ENCODE measurements at regions not wholly inside any gene's neighbourhood (a gene's known extent, or its start where the extent isn't known, plus 50 kb on each side); places are given as distances from the start of the nearest gene placed in this dataset.

DNA sequence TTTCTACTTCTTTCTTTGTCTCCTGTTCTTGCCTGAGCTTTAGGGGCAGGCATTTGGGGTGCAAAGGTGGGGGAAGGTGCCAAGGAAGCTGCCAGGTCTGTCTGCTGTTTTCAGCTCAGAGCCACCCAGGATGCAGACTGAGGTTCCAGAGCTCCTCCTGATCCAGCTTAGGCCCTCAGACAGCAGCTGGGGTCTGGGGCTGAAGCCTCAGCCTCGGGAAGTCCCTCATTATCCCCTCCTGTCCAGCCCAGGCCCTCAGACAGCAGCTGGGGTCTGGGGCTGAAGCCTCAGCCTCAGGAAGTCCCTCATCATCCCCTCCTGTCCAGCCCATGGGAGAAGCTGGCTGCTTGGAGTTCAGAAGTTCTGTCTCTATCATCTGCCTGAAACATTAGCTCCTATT is 257.7 kb upstream of the CSF3R start:
- DNase-seq (ENCODE audit: low read depth in 1 of 2, low spot score in 1 of 2) (no peak), FAIRE-seq (no peak), ATAC-seq (no peak)
- no peak overlapping the region for H3K4me2 ChIP-seq
- no peaks in the 10 kb centered on the region for H3K4me1 ChIP-seq
- no peak overlapping the region for H3K27ac ChIP-seq
- POLR2A ChIA-PET, result no interaction called here
- H3K9me3 ChIP-seq, result no peaks in the 10 kb centered on the region
- CTCF ChIA-PET, result interaction anchor here (0.6 kb wide), 1 partner anchor 77 kb away, joined by 4 read pairs; no protein-coding TSS in a partner anchor
- WGBS (ENCODE audit: missing lambda C conversion rate), result 0% methylated on average over 1 of the region's 1 CpG
- no peak overlapping the region for H3K4me3 ChIP-seq
- TF ChIP-seq, protein P1, sequence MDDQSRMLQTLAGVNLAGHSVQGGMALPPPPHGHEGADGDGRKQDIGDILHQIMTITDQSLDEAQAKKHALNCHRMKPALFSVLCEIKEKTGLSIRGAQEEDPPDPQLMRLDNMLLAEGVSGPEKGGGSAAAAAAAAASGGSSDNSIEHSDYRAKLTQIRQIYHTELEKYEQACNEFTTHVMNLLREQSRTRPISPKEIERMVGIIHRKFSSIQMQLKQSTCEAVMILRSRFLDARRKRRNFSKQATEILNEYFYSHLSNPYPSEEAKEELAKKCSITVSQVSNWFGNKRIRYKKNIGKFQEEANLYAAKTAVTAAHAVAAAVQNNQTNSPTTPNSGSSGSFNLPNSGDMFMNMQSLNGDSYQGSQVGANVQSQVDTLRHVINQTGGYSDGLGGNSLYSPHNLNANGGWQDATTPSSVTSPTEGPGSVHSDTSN (IDR thresholded peaks at IDR 0.05), result no peak
- TF ChIP-seq CEBPB (IDR thresholded peaks at IDR 0.05), result no peak
- no peak for TF ChIP-seq PHF8 (IDR thresholded peaks at IDR 0.05; ENCODE audit: borderline replicate concordance, low read depth)
- TF ChIP-seq CHD2 (IDR thresholded peaks at IDR 0.05; ENCODE audit: low read length, partially characterized antibody), result no peak
- TF ChIP-seq ZFP36 (IDR thresholded peaks at IDR 0.05; ENCODE audit: borderline replicate concordance, partially characterized antibody), result no peak
- TF ChIP-seq EP300 (IDR thresholded peaks at IDR 0.05), result no peak
- TF ChIP-seq POLR2AphosphoS2 (conservative IDR thresholded peaks at IDR 0.05; ENCODE audit: low read length), result no peak
- no peak for TF ChIP-seq JUN (IDR thresholded peaks at IDR 0.05)
- no peak for TF ChIP-seq GATA3 (IDR thresholded peaks at IDR 0.05; ENCODE audit: borderline replicate concordance)
- TF ChIP-seq SMC3 (IDR thresholded peaks at IDR 0.05), result no peak
- no peak for TF ChIP-seq RAD21 (conservative IDR thresholded peaks at IDR 0.05 in 1 of 2, IDR thresholded peaks at IDR 0.05 in 1 of 2)
- no peak for TF ChIP-seq MAZ (IDR thresholded peaks at IDR 0.05; ENCODE audit: borderline replicate concordance, low read depth, low read length)
- TF ChIP-seq SREBF2 (IDR thresholded peaks at IDR 0.05), result no peak

- CTCF ChIA-PET, result interaction anchor here (0.6 kb wide), 1 partner anchor 77 kb away, joined by 4 read pairs; no protein-coding TSS in a partner anchor
- no peak for ATAC-seq
Measured at GRCh38 chr1:36739703-36740289, 257.1 kb upstream of the CSF3R start.

More at GRCh38 chr1:36739703-36740289, 257.1 kb upstream of the CSF3R start:
- POLR2A ChIA-PET, result no interaction called here
- TF ChIP-seq, protein P2, sequence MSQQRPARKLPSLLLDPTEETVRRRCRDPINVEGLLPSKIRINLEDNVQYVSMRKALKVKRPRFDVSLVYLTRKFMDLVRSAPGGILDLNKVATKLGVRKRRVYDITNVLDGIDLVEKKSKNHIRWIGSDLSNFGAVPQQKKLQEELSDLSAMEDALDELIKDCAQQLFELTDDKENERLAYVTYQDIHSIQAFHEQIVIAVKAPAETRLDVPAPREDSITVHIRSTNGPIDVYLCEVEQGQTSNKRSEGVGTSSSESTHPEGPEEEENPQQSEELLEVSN (IDR thresholded peaks at IDR 0.05; ENCODE audit: borderline replicate concordance, low read depth), result no peak
- TF ChIP-seq REST (IDR thresholded peaks at IDR 0.05) (no peak), PHF8 (IDR thresholded peaks at IDR 0.05; ENCODE audit: borderline replicate concordance, low read depth) (no peak), BCL3 (IDR thresholded peaks at IDR 0.05) (no peak), EHMT2 (IDR thresholded peaks at IDR 0.05; ENCODE audit: low read depth) (no peak), EHF (CRISPR knock-in tag; IDR thresholded peaks at IDR 0.05) (no peak), RFX5 (IDR thresholded peaks at IDR 0.05) (no peak), POLR2A (IDR thresholded peaks at IDR 0.05; ENCODE audit: low read length) (no peak), NR3C1 (IDR thresholded peaks at IDR 0.05) (no peak), GATA3 (IDR thresholded peaks at IDR 0.05; ENCODE audit: borderline replicate concordance) (no peak), EP300 (IDR thresholded peaks at IDR 0.05) (no peak), FOSL2 (IDR thresholded peaks at IDR 0.05) (no peak), FOSL2 (CRISPR knock-in tag; IDR thresholded peaks at IDR 0.05) (no peak), HOXA7 (CRISPR knock-in tag; IDR thresholded peaks at IDR 0.05) (no peak), BHLHE40 (IDR thresholded peaks at IDR 0.05; ENCODE audit: low read depth, low read length) (no peak), NPAS2 (CRISPR knock-in tag; IDR thresholded peaks at IDR 0.05; ENCODE audit: borderline replicate concordance) (no peak), CHD2 (IDR thresholded peaks at IDR 0.05; ENCODE audit: low read length, partially characterized antibody) (no peak)
- TF ChIP-seq, protein P3, sequence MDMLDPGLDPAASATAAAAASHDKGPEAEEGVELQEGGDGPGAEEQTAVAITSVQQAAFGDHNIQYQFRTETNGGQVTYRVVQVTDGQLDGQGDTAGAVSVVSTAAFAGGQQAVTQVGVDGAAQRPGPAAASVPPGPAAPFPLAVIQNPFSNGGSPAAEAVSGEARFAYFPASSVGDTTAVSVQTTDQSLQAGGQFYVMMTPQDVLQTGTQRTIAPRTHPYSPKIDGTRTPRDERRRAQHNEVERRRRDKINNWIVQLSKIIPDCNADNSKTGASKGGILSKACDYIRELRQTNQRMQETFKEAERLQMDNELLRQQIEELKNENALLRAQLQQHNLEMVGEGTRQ (IDR thresholded peaks at IDR 0.05), result no peak
- TF ChIP-seq, protein P4, sequence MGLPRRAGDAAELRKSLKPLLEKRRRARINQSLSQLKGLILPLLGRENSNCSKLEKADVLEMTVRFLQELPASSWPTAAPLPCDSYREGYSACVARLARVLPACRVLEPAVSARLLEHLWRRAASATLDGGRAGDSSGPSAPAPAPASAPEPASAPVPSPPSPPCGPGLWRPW (IDR thresholded peaks at IDR 0.05), result no peak
- DNase-seq (ENCODE audit: low read depth in 1 of 2, low spot score in 1 of 2), result no peak
- H3K9me3 ChIP-seq, result no peaks in the 10 kb centered on the region
- H3K4me3 ChIP-seq, result no peak overlapping the region
- no peak overlapping the region for H3K4me2 ChIP-seq
- H3K27ac ChIP-seq, result no peak overlapping the region
- no peak for FAIRE-seq
- no peaks in the 10 kb centered on the region for H3K4me1 ChIP-seq
- WGBS (ENCODE audit: missing lambda C conversion rate), result 31% methylated on average over 5 of the region's 6 CpGs

All from A549 (cell line).